ENCODE measurements at regions not wholly inside any gene's neighbourhood (a gene's known extent, or its start where the extent isn't known, plus 50 kb on each side); places are given as distances from the start of the nearest gene placed in this dataset.

DNA sequence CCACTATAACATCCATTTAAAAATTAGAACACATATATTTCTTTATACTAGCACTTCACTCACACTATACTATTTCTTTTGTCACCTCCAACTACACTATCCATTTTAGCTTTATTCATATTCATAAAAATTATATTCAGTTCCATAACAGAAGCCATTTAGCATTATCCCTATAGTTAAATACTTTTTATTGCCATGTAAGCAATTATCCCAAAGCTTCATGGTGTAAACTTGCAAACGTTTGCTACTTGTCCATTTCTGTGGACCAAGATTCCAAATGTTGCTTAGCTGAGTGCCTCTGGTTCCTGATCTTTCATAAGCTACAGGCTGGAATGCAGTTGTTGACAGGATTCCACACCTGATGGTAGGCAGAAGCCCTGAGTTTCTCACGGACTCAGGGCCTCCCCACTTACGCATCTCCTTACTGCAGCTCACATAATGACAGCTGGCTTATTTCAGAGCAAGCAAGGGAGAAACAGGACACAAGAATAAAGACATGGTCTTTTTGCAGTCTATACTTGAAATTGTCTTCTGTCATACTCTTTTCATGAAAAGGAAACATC is 1584.8 kb downstream of the SLITRK5 start:
- H3K9me3 Mint-ChIP-seq (ENCODE audit: unreplicated experiment) = no peaks in the 10 kb centered on the region
- no peak for DNase-seq
- no peak overlapping the region for H3K4me3 Mint-ChIP-seq (ENCODE audit: unreplicated experiment)
- H3K4me1 Mint-ChIP-seq (ENCODE audit: low read depth, unreplicated experiment) = no peaks in the 10 kb centered on the region
- TF ChIP-seq, protein P1, sequence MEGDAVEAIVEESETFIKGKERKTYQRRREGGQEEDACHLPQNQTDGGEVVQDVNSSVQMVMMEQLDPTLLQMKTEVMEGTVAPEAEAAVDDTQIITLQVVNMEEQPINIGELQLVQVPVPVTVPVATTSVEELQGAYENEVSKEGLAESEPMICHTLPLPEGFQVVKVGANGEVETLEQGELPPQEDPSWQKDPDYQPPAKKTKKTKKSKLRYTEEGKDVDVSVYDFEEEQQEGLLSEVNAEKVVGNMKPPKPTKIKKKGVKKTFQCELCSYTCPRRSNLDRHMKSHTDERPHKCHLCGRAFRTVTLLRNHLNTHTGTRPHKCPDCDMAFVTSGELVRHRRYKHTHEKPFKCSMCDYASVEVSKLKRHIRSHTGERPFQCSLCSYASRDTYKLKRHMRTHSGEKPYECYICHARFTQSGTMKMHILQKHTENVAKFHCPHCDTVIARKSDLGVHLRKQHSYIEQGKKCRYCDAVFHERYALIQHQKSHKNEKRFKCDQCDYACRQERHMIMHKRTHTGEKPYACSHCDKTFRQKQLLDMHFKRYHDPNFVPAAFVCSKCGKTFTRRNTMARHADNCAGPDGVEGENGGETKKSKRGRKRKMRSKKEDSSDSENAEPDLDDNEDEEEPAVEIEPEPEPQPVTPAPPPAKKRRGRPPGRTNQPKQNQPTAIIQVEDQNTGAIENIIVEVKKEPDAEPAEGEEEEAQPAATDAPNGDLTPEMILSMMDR (IDR thresholded peaks at IDR 0.05; ENCODE audit: partially characterized antibody, unreplicated experiment) = no peak
- H3K36me3 Mint-ChIP-seq (ENCODE audit: unreplicated experiment) = peaks cover 3% of the 10 kb centered on the region
- peaks cover 1% of the 10 kb centered on the region for H3K27me3 Mint-ChIP-seq (ENCODE audit: unreplicated experiment)
- H3K27ac Mint-ChIP-seq (ENCODE audit: unreplicated experiment) = no peak overlapping the region

DNA sequence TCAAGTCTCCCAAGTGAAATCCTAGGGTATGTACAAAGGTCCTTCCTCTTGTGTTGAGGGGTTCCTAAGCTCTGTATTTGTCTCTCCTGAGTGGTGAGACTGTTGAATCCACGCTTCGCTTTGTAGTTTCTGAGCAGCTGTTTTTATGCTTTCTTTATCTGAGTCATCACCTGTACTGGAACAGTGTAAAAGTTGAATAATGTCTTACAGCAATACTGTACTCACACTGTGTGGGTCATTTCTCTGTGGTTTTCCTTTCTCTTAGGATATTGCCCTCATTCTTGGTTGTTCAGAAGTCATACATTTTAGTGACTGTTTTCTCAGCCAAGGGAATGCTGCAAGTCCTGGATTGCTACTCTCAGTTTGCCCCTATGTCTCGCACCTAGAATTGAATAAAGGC is 1596.6 kb downstream of the SLITRK5 start:
- H3K4me3 Mint-ChIP-seq (ENCODE audit: unreplicated experiment) = no peak overlapping the region
- H3K27me3 Mint-ChIP-seq (ENCODE audit: unreplicated experiment) = no peaks in the 10 kb centered on the region
- TF ChIP-seq, protein P1 (IDR thresholded peaks at IDR 0.05; ENCODE audit: partially characterized antibody, unreplicated experiment) = no peak
- H3K9me3 Mint-ChIP-seq (ENCODE audit: unreplicated experiment) = no peaks in the 10 kb centered on the region
- no peak for DNase-seq
- H3K4me1 Mint-ChIP-seq (ENCODE audit: low read depth, unreplicated experiment) = peaks cover 4% of the 10 kb centered on the region
- no peaks in the 10 kb centered on the region for H3K36me3 Mint-ChIP-seq (ENCODE audit: unreplicated experiment)
- H3K27ac Mint-ChIP-seq (ENCODE audit: unreplicated experiment) = no peak overlapping the region

DNA sequence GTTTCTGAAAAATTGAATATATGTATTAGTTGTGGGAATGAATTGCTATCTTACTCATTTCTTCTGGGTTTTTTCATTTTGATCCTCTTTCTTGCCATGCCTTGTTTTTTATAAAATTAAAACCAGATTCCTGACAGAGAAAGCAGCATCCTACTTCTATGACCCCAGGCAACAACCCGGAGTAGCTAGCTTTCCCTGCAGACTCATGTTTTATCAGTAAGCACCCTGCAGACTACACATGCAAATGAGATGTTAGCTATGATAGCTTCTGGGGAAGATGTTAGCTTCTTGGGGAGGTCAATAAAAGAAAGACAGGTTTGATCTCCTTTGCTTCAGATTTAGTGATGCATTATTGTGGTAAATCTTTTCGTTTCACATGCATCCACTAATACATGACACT is 1598.6 kb downstream of the SLITRK5 start:
- Mint-ChIP-seq H3K36me3 (ENCODE audit: unreplicated experiment) (no peaks in the 10 kb centered on the region), H3K4me1 (ENCODE audit: low read depth, unreplicated experiment) (peaks cover 5% of the 10 kb centered on the region), H3K9me3 (ENCODE audit: unreplicated experiment) (no peaks in the 10 kb centered on the region), H3K27ac (ENCODE audit: unreplicated experiment) (no peak overlapping the region), H3K27me3 (ENCODE audit: unreplicated experiment) (no peaks in the 10 kb centered on the region), H3K4me3 (ENCODE audit: unreplicated experiment) (no peak overlapping the region)
- no peak for DNase-seq
- TF ChIP-seq, protein P1 (IDR thresholded peaks at IDR 0.05; ENCODE audit: partially characterized antibody, unreplicated experiment) = no peak

DNA sequence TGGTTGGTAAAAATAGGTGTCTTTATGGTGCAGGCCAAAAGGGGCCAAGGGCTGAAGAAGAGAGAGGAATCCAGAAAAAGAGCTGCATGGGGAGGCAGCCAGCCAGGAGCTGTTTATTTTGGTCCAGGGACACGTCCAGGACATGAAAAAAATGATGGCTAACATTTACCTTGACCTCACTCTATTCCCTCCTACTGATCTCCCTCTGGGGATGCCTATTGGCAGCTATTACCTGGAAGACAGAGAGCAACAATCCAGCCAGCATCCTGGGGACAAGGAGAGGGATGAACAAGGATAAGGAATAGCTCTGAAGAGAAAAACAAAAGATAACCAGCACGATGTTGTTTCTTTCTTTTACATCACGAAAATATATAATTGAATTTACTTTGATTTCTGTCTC is 1599.6 kb downstream of the SLITRK5 start:
- TF ChIP-seq, protein P1 (IDR thresholded peaks at IDR 0.05; ENCODE audit: partially characterized antibody, unreplicated experiment) = no peak
- H3K9me3 Mint-ChIP-seq (ENCODE audit: unreplicated experiment) = no peaks in the 10 kb centered on the region
- H3K27ac Mint-ChIP-seq (ENCODE audit: unreplicated experiment) = no peak overlapping the region
- no peaks in the 10 kb centered on the region for H3K36me3 Mint-ChIP-seq (ENCODE audit: unreplicated experiment)
- H3K4me3 Mint-ChIP-seq (ENCODE audit: unreplicated experiment) = no peak overlapping the region
- H3K4me1 Mint-ChIP-seq (ENCODE audit: low read depth, unreplicated experiment) = peaks cover 8% of the 10 kb centered on the region
- DNase-seq = no peak
- H3K27me3 Mint-ChIP-seq (ENCODE audit: unreplicated experiment) = no peaks in the 10 kb centered on the region

DNA sequence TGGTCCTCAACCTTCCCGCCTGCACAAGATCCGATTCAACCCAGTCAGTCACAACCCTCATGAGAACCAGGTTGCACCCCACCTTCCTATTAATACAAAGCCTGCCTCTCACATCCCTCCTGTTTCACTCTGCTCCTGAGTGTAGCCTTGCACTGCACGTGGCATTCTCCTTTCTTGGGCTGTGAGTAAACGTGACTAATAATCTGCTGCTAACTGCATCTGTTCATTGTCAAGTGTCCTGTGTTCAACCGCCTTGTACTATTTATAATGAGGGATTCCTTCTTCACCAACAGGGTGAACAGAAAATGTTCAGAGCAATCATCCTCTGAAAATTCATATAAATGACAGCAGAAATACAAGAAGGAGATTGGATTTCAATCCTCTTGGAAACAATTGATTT is 1608.2 kb downstream of the SLITRK5 start:
- Mint-ChIP-seq H3K27ac (ENCODE audit: unreplicated experiment) (peak overlapping the region; percentile 48), H3K4me1 (ENCODE audit: low read depth, unreplicated experiment) (peaks cover 27% of the 10 kb centered on the region)
- DNase-seq = no peak

More for the DNA sequence above, 1608.2 kb downstream of the SLITRK5 start:
- H3K27me3 Mint-ChIP-seq (ENCODE audit: unreplicated experiment) = no peaks in the 10 kb centered on the region
- TF ChIP-seq, protein P1 (IDR thresholded peaks at IDR 0.05; ENCODE audit: partially characterized antibody, unreplicated experiment) = no peak
- peaks cover 3% of the 10 kb centered on the region for H3K9me3 Mint-ChIP-seq (ENCODE audit: unreplicated experiment)
- no peak overlapping the region for H3K4me3 Mint-ChIP-seq (ENCODE audit: unreplicated experiment)
- no peaks in the 10 kb centered on the region for H3K36me3 Mint-ChIP-seq (ENCODE audit: unreplicated experiment)
